ENCODE measurements at regions not wholly inside any gene's neighbourhood (a gene's known extent, or its start where the extent isn't known, plus 50 kb on each side); places are given as distances from the start of the nearest gene placed in this dataset.
A peak's percentile ranks its signal among the peaks of the same experiment; 100 is the strongest.

GRCh38 chr5:82346399-82347165 lies 68.4 kb upstream of the RPS23 start:
- no peak for DNase-seq

GRCh38 chr5:82345108-82345507 lies 67.0 kb upstream of the RPS23 start:
- no peak for DNase-seq

DNA sequence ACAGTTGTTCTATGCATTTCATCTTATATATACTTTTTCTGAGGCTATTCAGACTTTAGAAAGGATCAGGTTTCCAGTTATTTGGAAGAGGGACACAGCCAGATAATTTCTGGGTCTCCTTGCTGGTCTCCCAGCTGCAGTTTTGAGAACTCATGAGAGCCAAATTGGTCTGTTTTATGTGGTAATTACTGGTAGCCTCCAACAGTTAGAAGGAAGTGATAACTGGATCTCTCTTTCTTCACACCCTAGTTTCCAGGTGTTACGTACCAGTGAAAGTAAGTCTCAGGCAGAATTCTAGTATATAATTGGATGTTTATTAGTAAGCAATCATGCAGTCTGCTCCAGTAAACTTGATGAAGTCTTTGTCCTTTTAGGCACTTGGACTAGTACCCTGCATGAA lies 63.2 kb upstream of the RPS23 start:
- no peak for DNase-seq

GRCh38 chr5:82340799-82341198 lies 62.6 kb upstream of the RPS23 start:
- DNase-seq = no peak

DNA sequence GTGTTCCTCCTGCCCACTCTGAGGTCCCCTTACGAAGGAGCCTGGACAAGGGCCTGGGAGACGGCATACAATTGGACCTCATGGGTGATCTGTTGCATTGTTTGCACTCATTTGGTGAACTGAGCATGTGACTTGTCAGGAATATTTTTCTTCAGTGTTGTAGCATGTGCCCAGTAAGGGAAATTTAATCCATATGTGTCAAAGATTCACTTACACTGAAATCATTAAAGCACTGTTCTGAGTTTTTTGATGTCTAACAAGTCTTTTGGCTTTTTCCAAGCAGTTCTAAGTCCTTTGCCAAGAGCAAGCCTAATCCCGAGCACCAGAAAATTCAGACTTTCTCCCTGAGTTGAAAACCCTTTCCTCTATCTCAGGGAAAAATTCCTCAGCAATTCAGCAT lies 61.6 kb upstream of the RPS23 start:
- no peak for DNase-seq

- DNase-seq = no peak
Measured at GRCh38 chr5:82338771-82339373, 60.7 kb upstream of the RPS23 start.

GRCh38 chr5:82336959-82337351 lies 58.8 kb upstream of the RPS23 start:
- DNase-seq = no peak

DNA sequence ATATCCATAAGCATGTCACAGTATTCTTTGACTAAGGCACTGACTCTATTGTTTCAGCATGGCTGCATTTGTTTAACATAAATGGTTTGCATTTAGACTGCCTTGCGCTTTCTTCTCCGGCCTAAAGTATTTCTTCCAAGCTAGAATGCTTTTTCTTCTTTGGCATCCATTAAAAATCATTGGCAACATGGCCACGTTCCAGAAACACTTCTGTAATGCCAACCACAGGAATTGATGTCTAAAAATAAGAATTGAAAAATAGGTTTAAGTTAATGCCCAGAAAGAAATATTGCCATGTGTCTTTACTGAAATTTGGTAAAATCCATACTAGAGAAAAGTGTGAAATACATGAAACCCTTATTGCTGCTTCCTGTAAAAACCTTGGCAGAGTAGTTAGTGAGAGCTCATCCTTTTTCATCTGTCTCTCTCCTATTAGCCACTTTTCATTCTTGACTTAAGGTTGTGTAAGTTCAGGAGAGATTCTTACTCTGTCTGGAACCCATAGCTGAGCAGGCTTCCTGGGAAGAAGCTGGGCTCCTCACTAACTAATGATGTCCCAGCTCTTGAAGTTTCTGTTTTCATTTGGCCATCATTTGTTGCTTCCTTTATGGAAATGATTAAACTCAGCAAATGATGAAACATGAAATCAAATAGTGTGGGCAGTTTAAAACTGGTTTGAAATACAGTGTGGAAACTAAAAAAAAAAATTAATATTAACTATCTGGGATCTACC lies 58.2 kb upstream of the RPS23 start:
- DNase-seq = no peak

- no peak for DNase-seq
Measured at GRCh38 chr5:82335806-82336205, 57.7 kb upstream of the RPS23 start.

DNA sequence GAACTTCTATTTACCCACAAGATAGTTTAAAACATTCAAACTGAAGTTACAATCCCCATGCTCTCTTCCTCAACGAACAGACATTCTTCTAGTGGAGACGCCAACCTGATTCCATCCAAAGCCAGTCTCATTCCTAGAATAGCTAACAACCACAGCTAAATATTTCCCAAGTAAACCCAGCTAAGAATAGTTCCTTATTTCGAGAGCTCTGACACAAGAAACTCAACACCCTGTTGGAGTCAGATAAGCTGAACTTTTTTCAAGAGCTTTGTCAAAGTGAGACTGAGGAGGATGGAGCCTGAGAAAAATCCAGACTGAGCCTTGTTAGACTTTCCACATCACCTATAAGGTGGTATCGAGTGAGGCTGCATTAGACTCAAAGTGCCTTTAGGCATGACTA lies 56.7 kb upstream of the RPS23 start:
- DNase-seq = peak; percentile 51

DNA sequence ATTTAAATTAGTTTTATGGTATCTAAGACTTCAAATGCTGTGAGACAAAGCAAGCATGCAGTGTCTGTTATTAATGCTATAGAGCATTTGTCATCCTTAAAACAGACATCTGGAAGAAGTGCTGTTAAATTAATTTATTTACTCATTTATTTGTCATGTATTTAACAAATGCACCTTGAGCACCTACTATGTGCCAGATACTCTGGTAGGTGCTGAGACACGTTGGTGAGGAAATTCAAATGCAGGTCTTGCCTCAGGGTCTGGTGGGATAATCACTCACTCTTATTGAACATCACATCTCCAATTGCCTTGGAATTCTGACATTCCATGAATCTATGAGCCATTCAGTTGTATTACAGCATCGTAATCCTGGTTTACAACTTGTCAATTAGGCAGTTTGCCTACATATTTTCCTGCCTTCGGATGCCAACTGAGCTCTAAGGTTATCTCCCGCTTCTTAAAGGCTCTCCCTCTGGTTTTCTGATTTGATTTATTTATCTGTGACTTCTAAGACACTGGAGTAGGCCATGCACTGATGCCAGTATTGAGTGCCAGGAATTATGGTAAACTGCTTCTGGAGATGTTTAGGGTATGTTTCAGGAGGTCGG lies 56.0 kb upstream of the RPS23 start:
- no peak for DNase-seq

- no peak for DNase-seq
Measured at GRCh38 chr5:82332886-82333615, 54.9 kb upstream of the RPS23 start.

- no peak for DNase-seq
Measured at GRCh38 chr5:82332064-82332855, 54.1 kb upstream of the RPS23 start.

GRCh38 chr5:82331557-82331956 lies 53.4 kb upstream of the RPS23 start:
- no peak for DNase-seq

GRCh38 chr5:82330530-82331270 lies 52.5 kb upstream of the RPS23 start:
- no peak for DNase-seq

GRCh38 chr5:82329393-82329792 lies 51.2 kb upstream of the RPS23 start:
- no peak for DNase-seq

All from HCEC 1CT (cell line).